ENCODE measurements at regions not wholly inside any gene's neighbourhood (a gene's known extent, or its start where the extent isn't known, plus 50 kb on each side); places are given as distances from the start of the nearest gene placed in this dataset.
A peak's percentile ranks its signal among the peaks of the same experiment; 100 is the strongest.

- H3K27me3 ChIP-seq (ENCODE audit: insufficient read depth, poor library complexity, severe bottlenecking), result peaks cover 3% of the 10 kb centered on the region
- no peaks in the 10 kb centered on the region for H3K4me1 ChIP-seq (ENCODE audit: insufficient read depth, poor library complexity, severe bottlenecking)
- no peaks in the 10 kb centered on the region for H3K9me3 ChIP-seq (ENCODE audit: severe bottlenecking)
- TF ChIP-seq CTCF (IDR thresholded peaks at IDR 0.05; ENCODE audit: poor library complexity, severe bottlenecking), result no peak
- DNase-seq (ENCODE audit: low spot score) (peak; percentile 53), ATAC-seq (ENCODE audit: low read depth) (no peak)
- H3K27ac ChIP-seq (ENCODE audit: poor library complexity, severe bottlenecking), result no peak overlapping the region
- no peaks in the 10 kb centered on the region for H3K36me3 ChIP-seq (ENCODE audit: low read depth)
- H3K4me3 ChIP-seq (ENCODE audit: severe bottlenecking), result no peak overlapping the region
Observed at GRCh38 chr10:131746241-131746711, 154.5 kb upstream of the PPP2R2D start.

GRCh38 chr10:131746785-131747184 lies 154.0 kb upstream of the PPP2R2D start:
- Histone ChIP-seq H3K27me3 (ENCODE audit: insufficient read depth, poor library complexity, severe bottlenecking) (no peaks in the 10 kb centered on the region), H3K4me3 (ENCODE audit: severe bottlenecking) (no peak overlapping the region), H3K4me1 (ENCODE audit: insufficient read depth, poor library complexity, severe bottlenecking) (no peaks in the 10 kb centered on the region), H3K9me3 (ENCODE audit: severe bottlenecking) (no peaks in the 10 kb centered on the region), H3K36me3 (ENCODE audit: low read depth) (no peaks in the 10 kb centered on the region), H3K27ac (ENCODE audit: poor library complexity, severe bottlenecking) (no peak overlapping the region)
- DNase-seq (ENCODE audit: low spot score) (no peak), ATAC-seq (ENCODE audit: low read depth) (no peak)
- no peak for TF ChIP-seq CTCF (IDR thresholded peaks at IDR 0.05; ENCODE audit: poor library complexity, severe bottlenecking)

GRCh38 chr10:131747251-131747650 lies 153.6 kb upstream of the PPP2R2D start:
- peak; percentile 38 for DNase-seq (ENCODE audit: low spot score)
- H3K27ac ChIP-seq (ENCODE audit: poor library complexity, severe bottlenecking), result no peak overlapping the region
- H3K36me3 ChIP-seq (ENCODE audit: low read depth), result no peaks in the 10 kb centered on the region
- ATAC-seq (ENCODE audit: low read depth), result no peak
- TF ChIP-seq CTCF (IDR thresholded peaks at IDR 0.05; ENCODE audit: poor library complexity, severe bottlenecking), result no peak
- H3K9me3 ChIP-seq (ENCODE audit: severe bottlenecking), result no peaks in the 10 kb centered on the region
- H3K4me1 ChIP-seq (ENCODE audit: insufficient read depth, poor library complexity, severe bottlenecking), result no peaks in the 10 kb centered on the region
- H3K27me3 ChIP-seq (ENCODE audit: insufficient read depth, poor library complexity, severe bottlenecking), result no peaks in the 10 kb centered on the region
- H3K4me3 ChIP-seq (ENCODE audit: severe bottlenecking), result no peak overlapping the region

- ATAC-seq (ENCODE audit: low read depth), result no peak
- Histone ChIP-seq H3K27me3 (ENCODE audit: insufficient read depth, poor library complexity, severe bottlenecking) (no peaks in the 10 kb centered on the region), H3K4me1 (ENCODE audit: insufficient read depth, poor library complexity, severe bottlenecking) (no peaks in the 10 kb centered on the region)
Observed at GRCh38 chr10:131747791-131748190, 153.0 kb upstream of the PPP2R2D start.

More at GRCh38 chr10:131747791-131748190, 153.0 kb upstream of the PPP2R2D start:
- TF ChIP-seq CTCF (IDR thresholded peaks at IDR 0.05; ENCODE audit: poor library complexity, severe bottlenecking), result no peak
- peak; percentile 62 for DNase-seq (ENCODE audit: low spot score)
- Histone ChIP-seq H3K9me3 (ENCODE audit: severe bottlenecking) (no peaks in the 10 kb centered on the region), H3K4me3 (ENCODE audit: severe bottlenecking) (no peak overlapping the region), H3K27ac (ENCODE audit: poor library complexity, severe bottlenecking) (no peak overlapping the region), H3K36me3 (ENCODE audit: low read depth) (no peaks in the 10 kb centered on the region)
